Colonic mucosa (tissue), 4 donors: ENCODE measurements at regions not wholly inside any gene's neighbourhood (a gene's known extent, or its start where the extent isn't known, plus 50 kb on each side); places are given as distances from the start of the nearest gene placed in this dataset.

Experiments
- DNase-seq: peaks from one replicate; pipeline ENCODE4 v3.0.0-alpha.2; 2020
- H3K27ac ChIP-seq: fragments of 200-600 bp; one replicate; pipeline ENCODE4 v1.8.0; 2021
- H3K27me3 ChIP-seq: fragments of 200-600 bp; one replicate; pipeline ENCODE4 v1.8.0; 2021
- H3K36me3 ChIP-seq: fragments of 200-600 bp; one replicate; pipeline ENCODE4 v1.8.0; 2021
- H3K4me1 ChIP-seq: fragments of 200-600 bp; one replicate; pipeline ENCODE4 v1.8.0; 2021; ENCODE audit warnings: mild to moderate bottlenecking
- H3K4me3 ChIP-seq: fragments of 200-600 bp; one replicate; pipeline ENCODE4 v1.8.0; 2021
- H3K9ac ChIP-seq, 2 donors: one replicate each; pipeline ENCODE4 v1.7.0; 2013; ENCODE audit warnings: control low read depth in 2 of 2, low read depth in 2 of 2, low read length in 2 of 2
- H3K9me3 ChIP-seq: fragments of 200-600 bp; one replicate; pipeline ENCODE4 v1.8.0; 2021
- CTCF ChIP-seq: fragments of 200-600 bp; IDR thresholded peaks from one replicate; pipeline ENCODE4 v1.8.0; 2022; ENCODE audit warnings: antibody characterized with exemption, mild to moderate bottlenecking
- intact Hi-C: fragments of 100-400 bp; cut with DNase I; formaldehyde crosslinking; loops from one replicate; pipeline ENCODE4 v1.14.1; 2022
- donor health status: healthy.
- donor health status: DM: no; HTN: no; CAD: no.
- donor health status: DM: no; HTN: no; CAD: no.

- Histone ChIP-seq H3K9ac (no peak overlapping the region), H3K9me3 (no peaks in the 10 kb centered on the region), H3K27me3 (no peaks in the 10 kb centered on the region), H3K27ac (no peak overlapping the region), H3K4me3 (no peak overlapping the region), H3K36me3 (no peaks in the 10 kb centered on the region), H3K4me1 (no peaks in the 10 kb centered on the region)
- intact Hi-C loops, result no loop called here
- DNase-seq, result no peak
- no peak for TF ChIP-seq CTCF
These were observed 493.2 kb upstream of the KCNMB2 start for GRCh38 chr3:178043084-178043483.

GRCh38 chr3:178044320-178044719 is 491.9 kb upstream of the KCNMB2 start:
- intact Hi-C loops, result no loop called here
- no peak overlapping the region for H3K4me3 ChIP-seq
- no peaks in the 10 kb centered on the region for H3K9me3 ChIP-seq
- H3K36me3 ChIP-seq, result no peaks in the 10 kb centered on the region
- H3K9ac ChIP-seq, result no peak overlapping the region
- no peak overlapping the region for H3K27ac ChIP-seq
- TF ChIP-seq CTCF, result no peak
- H3K27me3 ChIP-seq, result no peaks in the 10 kb centered on the region
- DNase-seq, result no peak
- H3K4me1 ChIP-seq, result no peaks in the 10 kb centered on the region

- no peaks in the 10 kb centered on the region for H3K9me3 ChIP-seq
- no peak for TF ChIP-seq CTCF
- intact Hi-C loops, result no loop called here
These were observed 488.7 kb upstream of the KCNMB2 start for GRCh38 chr3:178047496-178047895.

GRCh38 chr3:178048768-178049167 is 487.5 kb upstream of the KCNMB2 start:
- Histone ChIP-seq H3K27me3 (no peaks in the 10 kb centered on the region), H3K9ac (no peak overlapping the region), H3K9me3 (no peaks in the 10 kb centered on the region), H3K27ac (no peak overlapping the region), H3K36me3 (no peaks in the 10 kb centered on the region), H3K4me3 (no peak overlapping the region), H3K4me1 (no peaks in the 10 kb centered on the region)
- TF ChIP-seq CTCF, result no peak
- DNase-seq, result no peak
- intact Hi-C loops, result no loop called here

More at GRCh38 chr3:178047496-178047895, 488.7 kb upstream of the KCNMB2 start:
- Histone ChIP-seq H3K36me3 (no peaks in the 10 kb centered on the region), H3K9ac (no peak overlapping the region), H3K4me3 (no peak overlapping the region), H3K27me3 (no peaks in the 10 kb centered on the region), H3K4me1 (no peaks in the 10 kb centered on the region), H3K27ac (no peak overlapping the region)
- no peak for DNase-seq

GRCh38 chr3:178054471-178054870 is 481.8 kb upstream of the KCNMB2 start:
- no peaks in the 10 kb centered on the region for H3K4me1 ChIP-seq
- DNase-seq, result no peak
- no peak overlapping the region for H3K9ac ChIP-seq
- H3K9me3 ChIP-seq, result no peaks in the 10 kb centered on the region
- TF ChIP-seq CTCF, result no peak
- no peak overlapping the region for H3K27ac ChIP-seq
- H3K27me3 ChIP-seq, result no peaks in the 10 kb centered on the region
- H3K4me3 ChIP-seq, result no peak overlapping the region
- intact Hi-C loops, result no loop called here
- H3K36me3 ChIP-seq, result no peaks in the 10 kb centered on the region

- intact Hi-C loops, result no loop called here
- Histone ChIP-seq H3K9ac (no peak overlapping the region), H3K27me3 (no peaks in the 10 kb centered on the region), H3K36me3 (no peaks in the 10 kb centered on the region), H3K4me3 (no peak overlapping the region), H3K4me1 (no peaks in the 10 kb centered on the region), H3K9me3 (no peaks in the 10 kb centered on the region), H3K27ac (no peak overlapping the region)
- no peak for TF ChIP-seq CTCF
- DNase-seq, result no peak
These were observed 480.3 kb upstream of the KCNMB2 start for GRCh38 chr3:178055939-178056338.
